ENCODE measurements at regions not wholly inside any gene's neighbourhood (a gene's known extent, or its start where the extent isn't known, plus 50 kb on each side); places are given as distances from the start of the nearest gene placed in this dataset.

- Histone ChIP-seq H3K4me1 (ENCODE audit: control insufficient read depth in 1 of 2, insufficient read depth in 2 of 2, low read length in 2 of 2) (no peaks in the 10 kb centered on the region), H4K20me1 (ENCODE audit: insufficient read depth) (no peaks in the 10 kb centered on the region), H3K4me3 (replicated peaks in 1 of 2; ENCODE audit: low read depth in 1 of 2, low read length in 2 of 2) (no peak overlapping the region), H3K36me3 (ENCODE audit: control insufficient read depth in 1 of 2, insufficient read depth in 2 of 2, low read length in 2 of 2) (no peaks in the 10 kb centered on the region), H3K27me3 (ENCODE audit: insufficient read depth, low read length) (no peaks in the 10 kb centered on the region), H3K79me2 (ENCODE audit: insufficient read depth, low read length) (no peaks in the 10 kb centered on the region), H3K27ac (ENCODE audit: low read depth, low read length) (no peak overlapping the region), H3K9ac (ENCODE audit: low read length) (no peak overlapping the region), H3K9me2 (ENCODE audit: insufficient read depth) (no peaks in the 10 kb centered on the region), H3K4me2 (ENCODE audit: low read length) (no peak overlapping the region), H3K9me3 (ENCODE audit: control insufficient read depth in 1 of 2, insufficient read depth in 1 of 2, low read depth in 1 of 2, low read length in 2 of 2) (peaks cover 9 to 17% of the 10 kb centered on the region in 2 experiments; a peak in 3 of 4 replicates), H2AFZ (ENCODE audit: low read depth, low read length, poor library complexity, severe bottlenecking) (no peak overlapping the region)
- intact Hi-C loops (cut with micrococcal nuclease), result no loop called here
- no peak for ATAC-seq
- DNase-seq (ENCODE audit: low read depth, low spot score), result no peak
- ChIA-PET RAD21 (ENCODE audit: low non-redundant PET in 1 of 2, low total read pairs in 2 of 2, uncharacterized antibody in 2 of 2, unreplicated experiment in 2 of 2) (no interaction called here), CTCF (no interaction called here), POLR2A (no interaction called here)
- TF ChIP-seq EZH2phosphoT487 (IDR thresholded peaks at IDR 0.05; ENCODE audit: borderline replicate concordance) (no peak), REST (IDR thresholded peaks at IDR 0.05; ENCODE audit: low read depth) (no peak), POLR2A (IDR thresholded peaks at IDR 0.05; ENCODE audit: borderline replicate concordance, extremely low read depth, insufficient read depth, insufficient read length) (no peak), EGR1 (IDR thresholded peaks at IDR 0.05; ENCODE audit: low read depth) (no peak), CEBPB (IDR thresholded peaks at IDR 0.05; ENCODE audit: low read depth) (no peak), SRF (IDR thresholded peaks at IDR 0.05; ENCODE audit: low read depth) (no peak)
- TF ChIP-seq, protein P1, sequence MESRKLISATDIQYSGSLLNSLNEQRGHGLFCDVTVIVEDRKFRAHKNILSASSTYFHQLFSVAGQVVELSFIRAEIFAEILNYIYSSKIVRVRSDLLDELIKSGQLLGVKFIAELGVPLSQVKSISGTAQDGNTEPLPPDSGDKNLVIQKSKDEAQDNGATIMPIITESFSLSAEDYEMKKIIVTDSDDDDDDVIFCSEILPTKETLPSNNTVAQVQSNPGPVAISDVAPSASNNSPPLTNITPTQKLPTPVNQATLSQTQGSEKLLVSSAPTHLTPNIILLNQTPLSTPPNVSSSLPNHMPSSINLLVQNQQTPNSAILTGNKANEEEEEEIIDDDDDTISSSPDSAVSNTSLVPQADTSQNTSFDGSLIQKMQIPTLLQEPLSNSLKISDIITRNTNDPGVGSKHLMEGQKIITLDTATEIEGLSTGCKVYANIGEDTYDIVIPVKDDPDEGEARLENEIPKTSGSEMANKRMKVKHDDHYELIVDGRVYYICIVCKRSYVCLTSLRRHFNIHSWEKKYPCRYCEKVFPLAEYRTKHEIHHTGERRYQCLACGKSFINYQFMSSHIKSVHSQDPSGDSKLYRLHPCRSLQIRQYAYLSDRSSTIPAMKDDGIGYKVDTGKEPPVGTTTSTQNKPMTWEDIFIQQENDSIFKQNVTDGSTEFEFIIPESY (IDR thresholded peaks at IDR 0.05; ENCODE audit: extremely low read depth, insufficient replicate concordance, low read length), result no peak
- TF ChIP-seq, protein P2, sequence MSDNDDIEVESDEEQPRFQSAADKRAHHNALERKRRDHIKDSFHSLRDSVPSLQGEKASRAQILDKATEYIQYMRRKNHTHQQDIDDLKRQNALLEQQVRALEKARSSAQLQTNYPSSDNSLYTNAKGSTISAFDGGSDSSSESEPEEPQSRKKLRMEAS (IDR thresholded peaks at IDR 0.05), result no peak
- TF ChIP-seq, protein P3, sequence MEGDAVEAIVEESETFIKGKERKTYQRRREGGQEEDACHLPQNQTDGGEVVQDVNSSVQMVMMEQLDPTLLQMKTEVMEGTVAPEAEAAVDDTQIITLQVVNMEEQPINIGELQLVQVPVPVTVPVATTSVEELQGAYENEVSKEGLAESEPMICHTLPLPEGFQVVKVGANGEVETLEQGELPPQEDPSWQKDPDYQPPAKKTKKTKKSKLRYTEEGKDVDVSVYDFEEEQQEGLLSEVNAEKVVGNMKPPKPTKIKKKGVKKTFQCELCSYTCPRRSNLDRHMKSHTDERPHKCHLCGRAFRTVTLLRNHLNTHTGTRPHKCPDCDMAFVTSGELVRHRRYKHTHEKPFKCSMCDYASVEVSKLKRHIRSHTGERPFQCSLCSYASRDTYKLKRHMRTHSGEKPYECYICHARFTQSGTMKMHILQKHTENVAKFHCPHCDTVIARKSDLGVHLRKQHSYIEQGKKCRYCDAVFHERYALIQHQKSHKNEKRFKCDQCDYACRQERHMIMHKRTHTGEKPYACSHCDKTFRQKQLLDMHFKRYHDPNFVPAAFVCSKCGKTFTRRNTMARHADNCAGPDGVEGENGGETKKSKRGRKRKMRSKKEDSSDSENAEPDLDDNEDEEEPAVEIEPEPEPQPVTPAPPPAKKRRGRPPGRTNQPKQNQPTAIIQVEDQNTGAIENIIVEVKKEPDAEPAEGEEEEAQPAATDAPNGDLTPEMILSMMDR (IDR thresholded peaks at IDR 0.05 in 2 of 3, conservative IDR thresholded peaks at IDR 0.05 in 1 of 3; ENCODE audit: borderline replicate concordance in 1 of 3, insufficient read depth in 1 of 3, low read depth in 2 of 3, low read length in 2 of 3), result no peak
- no TSS peak for BruUV-seq (replicated peaks)
Measured at GRCh38 chr3:21174461-21174860, 576.5 kb downstream of the ZNF385D start.

Measured in HCT116 (cell line).